ENCODE measurements at regions not wholly inside any gene's neighbourhood (a gene's known extent, or its start where the extent isn't known, plus 50 kb on each side); places are given as distances from the start of the nearest gene placed in this dataset.

DNA sequence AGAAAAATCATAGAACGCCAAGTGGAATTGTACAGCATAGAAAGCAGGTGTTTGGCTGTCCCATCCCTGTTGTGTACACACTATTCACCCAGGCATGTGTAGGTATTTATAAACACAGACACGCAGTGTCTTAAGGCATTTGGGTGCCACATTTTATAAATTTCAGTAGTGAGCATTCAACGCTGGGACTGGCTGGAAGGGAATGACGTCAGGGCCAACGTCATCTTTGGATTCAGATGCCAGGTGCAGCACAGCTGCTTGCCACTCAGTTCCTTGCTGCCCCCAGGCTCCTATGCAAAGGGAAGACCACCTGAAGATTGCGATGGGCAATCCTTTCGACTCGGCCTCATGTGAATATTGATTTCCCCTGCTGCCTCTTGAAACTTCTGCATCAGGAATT, 461.7 kb upstream of the SOX11 start:
- Histone ChIP-seq H3K4me3 (no peak overlapping the region), H3K27ac (no peak overlapping the region), H3K9me3 (no peaks in the 10 kb centered on the region), H3K36me3 (no peaks in the 10 kb centered on the region), H3K27me3 (no peaks in the 10 kb centered on the region), H3K4me1 (no peaks in the 10 kb centered on the region)
- TF ChIP-seq, protein P1, sequence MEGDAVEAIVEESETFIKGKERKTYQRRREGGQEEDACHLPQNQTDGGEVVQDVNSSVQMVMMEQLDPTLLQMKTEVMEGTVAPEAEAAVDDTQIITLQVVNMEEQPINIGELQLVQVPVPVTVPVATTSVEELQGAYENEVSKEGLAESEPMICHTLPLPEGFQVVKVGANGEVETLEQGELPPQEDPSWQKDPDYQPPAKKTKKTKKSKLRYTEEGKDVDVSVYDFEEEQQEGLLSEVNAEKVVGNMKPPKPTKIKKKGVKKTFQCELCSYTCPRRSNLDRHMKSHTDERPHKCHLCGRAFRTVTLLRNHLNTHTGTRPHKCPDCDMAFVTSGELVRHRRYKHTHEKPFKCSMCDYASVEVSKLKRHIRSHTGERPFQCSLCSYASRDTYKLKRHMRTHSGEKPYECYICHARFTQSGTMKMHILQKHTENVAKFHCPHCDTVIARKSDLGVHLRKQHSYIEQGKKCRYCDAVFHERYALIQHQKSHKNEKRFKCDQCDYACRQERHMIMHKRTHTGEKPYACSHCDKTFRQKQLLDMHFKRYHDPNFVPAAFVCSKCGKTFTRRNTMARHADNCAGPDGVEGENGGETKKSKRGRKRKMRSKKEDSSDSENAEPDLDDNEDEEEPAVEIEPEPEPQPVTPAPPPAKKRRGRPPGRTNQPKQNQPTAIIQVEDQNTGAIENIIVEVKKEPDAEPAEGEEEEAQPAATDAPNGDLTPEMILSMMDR (IDR thresholded peaks at IDR 0.05), result no peak
- ATAC-seq (no peak), DNase-seq (no peak)
- intact Hi-C loops (cut with DNase I), result no loop called here

DNA sequence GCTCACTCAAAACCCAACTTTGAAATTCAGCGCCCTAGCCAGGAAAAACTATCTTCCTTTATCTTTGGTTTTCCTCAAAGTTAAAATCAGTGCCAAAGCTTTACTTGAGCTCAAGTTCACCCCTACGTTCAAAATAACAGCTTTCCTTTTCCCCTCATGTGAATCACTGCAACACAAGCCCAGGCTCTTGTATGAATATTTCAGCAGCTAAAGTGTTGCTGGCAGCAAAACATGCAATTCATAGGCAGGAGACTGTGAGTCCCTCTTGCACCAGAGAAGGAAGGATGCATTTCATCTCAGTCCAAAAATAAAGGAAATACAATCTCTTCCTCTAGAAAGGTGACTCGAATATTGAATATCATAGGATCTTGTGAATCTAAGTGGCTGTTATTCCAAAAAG, 461.3 kb upstream of the SOX11 start:
- TF ChIP-seq, protein P1 (IDR thresholded peaks at IDR 0.05), result no peak
- Histone ChIP-seq H3K4me3 (no peak overlapping the region), H3K27ac (no peak overlapping the region), H3K27me3 (no peaks in the 10 kb centered on the region), H3K4me1 (no peaks in the 10 kb centered on the region), H3K36me3 (no peaks in the 10 kb centered on the region), H3K9me3 (no peaks in the 10 kb centered on the region)
- intact Hi-C loops (cut with DNase I), result no loop called here
- no peak for DNase-seq
- no peak for ATAC-seq

DNA sequence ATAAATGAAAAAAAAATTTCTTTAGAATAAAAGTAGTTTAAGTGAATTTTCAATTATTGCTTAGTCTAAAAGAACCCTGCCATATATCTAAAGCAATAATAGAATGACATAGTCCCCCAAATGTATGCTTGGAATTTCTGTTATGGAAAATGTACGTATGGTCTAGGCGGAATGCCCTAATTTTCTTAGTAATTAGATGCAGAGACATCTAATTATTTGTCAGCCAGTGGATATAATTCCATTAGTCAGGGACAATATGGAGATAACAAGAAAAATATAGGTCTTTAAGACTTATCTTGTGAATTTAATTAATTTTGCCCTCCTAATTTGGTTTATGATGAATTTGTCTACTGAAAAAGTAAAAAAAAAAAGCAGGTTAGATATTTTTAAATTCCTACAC, 460.9 kb upstream of the SOX11 start:
- Histone ChIP-seq H3K27ac (no peak overlapping the region), H3K4me1 (no peaks in the 10 kb centered on the region), H3K9me3 (no peaks in the 10 kb centered on the region), H3K27me3 (no peaks in the 10 kb centered on the region), H3K36me3 (no peaks in the 10 kb centered on the region), H3K4me3 (no peak overlapping the region)
- ATAC-seq, result no peak
- DNase-seq, result no peak
- intact Hi-C loops (cut with DNase I), result no loop called here
- TF ChIP-seq, protein P1 (IDR thresholded peaks at IDR 0.05), result no peak

DNA sequence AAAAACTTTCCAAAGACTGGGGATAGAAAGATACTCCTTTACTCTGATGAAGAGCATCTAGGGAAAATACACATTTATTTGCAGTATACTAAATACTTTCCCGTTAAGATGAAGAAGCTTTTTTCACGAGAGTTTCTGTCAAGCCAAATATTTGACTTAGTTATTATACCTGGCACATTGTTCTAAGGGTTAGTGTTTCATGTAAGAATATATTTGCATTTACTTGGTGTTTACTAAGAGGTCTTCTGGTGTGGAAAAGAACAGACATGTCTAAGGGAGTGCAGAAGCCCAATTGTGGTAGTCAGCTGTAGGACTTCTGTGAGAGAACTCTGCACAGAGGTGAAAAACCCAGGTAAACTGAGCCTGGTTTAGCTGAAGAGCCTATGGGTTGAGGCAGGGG, 457.6 kb upstream of the SOX11 start:
- no peak for DNase-seq
- H3K27me3 ChIP-seq, result no peaks in the 10 kb centered on the region
- no peaks in the 10 kb centered on the region for H3K9me3 ChIP-seq
- no peaks in the 10 kb centered on the region for H3K4me1 ChIP-seq
- ATAC-seq, result no peak
- intact Hi-C loops (cut with DNase I), result no loop called here
- H3K36me3 ChIP-seq, result no peaks in the 10 kb centered on the region
- H3K4me3 ChIP-seq, result no peak overlapping the region
- TF ChIP-seq, protein P1 (IDR thresholded peaks at IDR 0.05), result no peak
- no peak overlapping the region for H3K27ac ChIP-seq

DNA sequence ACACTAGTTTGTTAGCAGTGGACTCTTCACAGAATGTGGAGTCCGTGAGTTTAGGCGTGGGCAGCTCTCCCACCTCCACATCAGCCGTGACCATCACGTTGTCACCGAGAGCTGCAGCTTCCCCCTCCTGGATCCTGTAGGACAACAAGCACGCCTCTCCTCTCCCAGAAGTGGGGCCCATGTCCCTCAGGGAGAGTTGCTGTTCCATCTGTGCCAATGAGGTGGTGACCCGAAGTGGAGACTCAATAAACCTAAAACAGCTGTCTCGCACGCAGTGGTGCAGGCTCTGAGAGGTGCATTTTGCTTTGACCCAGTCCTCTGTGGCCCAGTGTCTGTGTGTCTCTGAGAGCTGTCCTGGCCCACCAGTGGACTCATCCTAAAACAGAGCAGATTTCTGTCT, 456.5 kb upstream of the SOX11 start:
- Histone ChIP-seq H3K4me1 (no peaks in the 10 kb centered on the region), H3K36me3 (no peaks in the 10 kb centered on the region), H3K27ac (no peak overlapping the region), H3K9me3 (no peaks in the 10 kb centered on the region), H3K27me3 (no peaks in the 10 kb centered on the region), H3K4me3 (no peak overlapping the region)
- ATAC-seq (no peak), DNase-seq (no peak)
- intact Hi-C loops (cut with DNase I), result no loop called here
- TF ChIP-seq, protein P1 (IDR thresholded peaks at IDR 0.05), result no peak

DNA sequence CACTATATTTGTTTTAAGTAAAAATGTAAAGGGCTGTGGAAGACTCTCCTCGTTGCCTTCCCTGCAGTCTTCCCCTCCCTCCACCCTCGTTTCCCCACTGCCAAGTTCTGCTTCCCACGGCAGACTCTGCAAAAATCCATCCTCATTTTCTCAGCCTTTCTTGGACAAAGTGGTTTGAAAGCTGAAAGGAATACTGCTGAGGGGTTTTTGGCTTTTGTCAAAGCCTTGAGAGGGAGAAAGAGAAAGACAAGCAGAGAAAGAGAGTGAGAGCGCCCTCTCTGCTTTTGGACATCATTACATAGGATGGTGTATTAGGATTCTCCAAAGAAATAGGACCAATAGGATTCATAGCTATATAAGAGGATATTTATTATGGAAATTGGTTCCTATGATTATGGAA, 455.9 kb upstream of the SOX11 start:
- intact Hi-C loops (cut with DNase I), result no loop called here
- H3K9me3 ChIP-seq, result no peaks in the 10 kb centered on the region
- no peak overlapping the region for H3K27ac ChIP-seq
- DNase-seq (no peak), ATAC-seq (no peak)
- no peak overlapping the region for H3K4me3 ChIP-seq
- H3K36me3 ChIP-seq, result no peaks in the 10 kb centered on the region
- no peaks in the 10 kb centered on the region for H3K4me1 ChIP-seq
- H3K27me3 ChIP-seq, result no peaks in the 10 kb centered on the region
- TF ChIP-seq, protein P1 (IDR thresholded peaks at IDR 0.05), result no peak

Data from upper lobe of right lung (tissue), 1 donor.